HepG2 (cell line): ENCODE measurements at regions not wholly inside any gene's neighbourhood (a gene's known extent, or its start where the extent isn't known, plus 50 kb on each side); places are given as distances from the start of the nearest gene placed in this dataset.

ENCODE experiments used
- ATAC-seq: fragments of 200-7000 bp; cut with Tn5 transposase; 3 replicates; pipeline ENCODE4 v1.9.1; 2020; ENCODE audit warnings: mild to moderate bottlenecking, moderate library complexity
- BruUV-seq: library from RNA; stranded (reverse); fragments of 400-500 nt; replicated peaks from 2 replicates; lab custom pipeline; 2021; lab: Mats Ljungman, UMichigan
- CTCF ChIA-PET: fragments of 300-600 bp; formaldehyde crosslinking; extraction: SDS; loops from one replicate; lab custom pipeline; 2021; ENCODE audit warnings: low total read pairs, inconsistent platforms, low intra/inter-chr PET ratio; lab: Yijun Ruan, JAX
- POLR2A ChIA-PET: fragments of 350-600 bp; sonication (Branson Sonifier 250); formaldehyde crosslinking; loops from one replicate; lab custom pipeline; 2020; ENCODE audit warnings: antibody characterized with exemption, inconsistent platforms; lab: Yijun Ruan, JAX
- DNase-seq: peaks from one replicate; pipeline ENCODE4 v3.0.0-alpha.2; 2015; ENCODE audit warnings: low spot score
- FAIRE-seq: peaks from 3 replicates; lab custom pipeline; 2011; peaks lifted over from hg19 to GRCh38; lab: Jason Lieb, UNC
- H2AFZ ChIP-seq: one replicate; pipeline ENCODE4 v1.6.1; 2011; ENCODE audit warnings: low read length, inconsistent platforms
- H3K27ac ChIP-seq: fragments of 300-600 bp; 3 replicates; pipeline ENCODE4 v1.8.0; 2011; ENCODE audit warnings: mixed run types, mild to moderate bottlenecking, mixed read lengths, low read length, inconsistent platforms; ENCODE audit not compliant: insufficient read depth; ENCODE audit errors: extremely low read length
- H3K27me3 ChIP-seq, 2 experiments: fragments of 200-600 bp in 1 of 2; 2 replicates in 1 of 2; 3 replicates in 1 of 2; pipeline versions ENCODE4 v1.6.0 to v1.8.0; 2011; ENCODE audit warnings: low read length in 2 of 2, mild to moderate bottlenecking in 2 of 2, moderate library complexity in 2 of 2, inconsistent platforms in 1 of 2; ENCODE audit not compliant: insufficient read depth in 2 of 2, control insufficient read depth in 1 of 2
- H3K36me3 ChIP-seq, 2 experiments: fragments of 200-600 bp in 1 of 2; replicated peaks in 1 of 2; 2 replicates in 1 of 2; 3 replicates in 1 of 2; pipeline versions ENCODE4 v1.5.1 to v1.8.0; 2011; ENCODE audit warnings: low read length in 2 of 2, inconsistent platforms in 1 of 2; ENCODE audit not compliant: insufficient read depth in 2 of 2, control insufficient read depth in 1 of 2
- H3K4me1 ChIP-seq: 2 replicates; pipeline ENCODE4 v1.5.1; 2012; ENCODE audit warnings: low read length, inconsistent platforms; ENCODE audit not compliant: insufficient read depth
- H3K4me2 ChIP-seq: 2 replicates; pipeline ENCODE4 v1.6.0; 2011; ENCODE audit warnings: low read depth, low read length, inconsistent platforms
- H3K4me3 ChIP-seq, 3 experiments: fragments of 200-600 bp in 1 of 3; sonication (generic), shearing (Covaris generic) in 1 of 3; replicated peaks in 1 of 3; 2 replicates each; pipeline ENCODE4 v1.5.1; 2011 to 2016; ENCODE audit warnings: low read length in 3 of 3, inconsistent platforms in 2 of 3, low read depth in 2 of 3, mild to moderate bottlenecking in 2 of 3, control low read depth in 1 of 3, mixed read lengths in 1 of 3; ENCODE audit not compliant: insufficient read depth in 1 of 3
- H3K79me2 ChIP-seq: one replicate; pipeline ENCODE4 v1.6.1; 2011; ENCODE audit warnings: low read length, inconsistent platforms; ENCODE audit not compliant: insufficient read depth
- H3K9ac ChIP-seq: 2 replicates; pipeline ENCODE4 v1.6.0; 2011; ENCODE audit warnings: mild to moderate bottlenecking, low read depth, low read length, inconsistent platforms; ENCODE audit not compliant: insufficient read depth
- H3K9me3 ChIP-seq: 2 replicates; pipeline ENCODE4 v1.5.1; 2012; ENCODE audit warnings: mild to moderate bottlenecking, low read length
- H4K20me1 ChIP-seq: 2 replicates; pipeline ENCODE4 v1.6.0; 2011; ENCODE audit warnings: inconsistent platforms, mild to moderate bottlenecking, low read length, moderate library complexity; ENCODE audit not compliant: insufficient read depth
- AHDC1 ChIP-seq: sonication (generic); formaldehyde crosslinking; IDR thresholded peaks from 2 replicates; pipeline ENCODE4 v1.5.1; 2020; ENCODE audit warnings: mild to moderate bottlenecking, missing genetic modification reagents, borderline replicate concordance
- ARNT2 ChIP-seq: sonication (generic); formaldehyde crosslinking; IDR thresholded peaks from 2 replicates; pipeline ENCODE4 v1.8.0; 2022; ENCODE audit warnings: mild to moderate bottlenecking, low read depth, missing genetic modification reagents, moderate library complexity
- CBX1 ChIP-seq: IDR thresholded peaks from one replicate; pipeline ENCODE4 v1.6.1; 2016; ENCODE audit warnings: antibody characterized with exemption, low read depth
- HIVEP1 ChIP-seq: sonication (generic); formaldehyde crosslinking; IDR thresholded peaks from 2 replicates; pipeline ENCODE4 v1.4.0; 2020; ENCODE audit warnings: mild to moderate bottlenecking, missing genetic modification reagents
- MED8 ChIP-seq: sonication (generic); formaldehyde crosslinking; IDR thresholded peaks from 2 replicates; pipeline ENCODE4 v1.8.1; 2023; ENCODE audit warnings: mild to moderate bottlenecking, missing genetic modification reagents; ENCODE audit not compliant: insufficient replicate concordance
- MLLT10 ChIP-seq: sonication (generic); formaldehyde crosslinking; IDR thresholded peaks from 2 replicates; pipeline ENCODE4 v1.4.0; 2020; ENCODE audit warnings: missing genetic modification reagents
- PATZ1 ChIP-seq: sonication (generic); formaldehyde crosslinking; IDR thresholded peaks from 2 replicates; pipeline ENCODE4 v1.4.0; 2020; ENCODE audit warnings: missing genetic modification reagents
- TRAFD1 ChIP-seq: sonication (generic); formaldehyde crosslinking; IDR thresholded peaks from 2 replicates; pipeline ENCODE4 v1.5.1; 2020; ENCODE audit warnings: missing genetic modification reagents, mild to moderate bottlenecking, borderline replicate concordance
- ZFP36 ChIP-seq: fragments of 150-350 bp; IDR thresholded peaks from 2 replicates; pipeline ENCODE4 v1.6.1; 2018; ENCODE audit warnings: borderline replicate concordance, low read length, low read depth; ENCODE audit not compliant: partially characterized antibody
- ZNF234 ChIP-seq: sonication (generic); formaldehyde crosslinking; conservative IDR thresholded peaks from 2 replicates; pipeline ENCODE4 v1.5.1; 2020; ENCODE audit warnings: mild to moderate bottlenecking, missing genetic modification reagents
- ZNF468 ChIP-seq: sonication (generic); formaldehyde crosslinking; IDR thresholded peaks from 2 replicates; pipeline ENCODE4 v1.8.0; 2022; ENCODE audit warnings: mild to moderate bottlenecking, moderate library complexity, missing genetic modification reagents
- ZNF510 ChIP-seq: sonication (generic); formaldehyde crosslinking; IDR thresholded peaks from 2 replicates; pipeline ENCODE4 v1.4.0; 2020; ENCODE audit warnings: low read depth, mild to moderate bottlenecking, missing genetic modification reagents
- ZNF513 ChIP-seq: sonication (generic); formaldehyde crosslinking; conservative IDR thresholded peaks from 2 replicates; pipeline ENCODE4 v1.5.0; 2020; ENCODE audit warnings: missing genetic modification reagents
- in situ Hi-C: cut with HindIII; loops from 2 replicates; pipeline ENCODE4 v1.10.0; 2017; ENCODE audit warnings: low pct_unique_long_range_greater_than_20kb; ENCODE audit not compliant: extremely low pct_ligation_motif_present
- intact Hi-C: fragments of 100-400 bp; cut with micrococcal nuclease; formaldehyde crosslinking; loops from one replicate; pipeline ENCODE4 v1.10.0; 2022; ENCODE audit not compliant: unreplicated experiment

GRCh38 chr21:28444111-28444510 lies 548.6 kb downstream of the LTN1 start (continued):
- TF ChIP-seq ZNF513 (CRISPR knock-in tag) (no peak), ZFP36 (no peak), ZNF468 (CRISPR knock-in tag) (no peak)

- intact Hi-C loops (no loop called here), in situ Hi-C loops (no loop called here)
- ChIA-PET POLR2A (no interaction called here), CTCF (no interaction called here)
- H3K4me2 ChIP-seq, result no peak overlapping the region
- H3K36me3 ChIP-seq, result no peaks in the 10 kb centered on the region
- peaks cover 81% of the 10 kb centered on the region for H3K9me3 ChIP-seq
- ATAC-seq (no peak), FAIRE-seq (no peak), DNase-seq (no peak)
- H3K27me3 ChIP-seq, result no peaks in the 10 kb centered on the region
- no peak overlapping the region for H3K9ac ChIP-seq
- no peak overlapping the region for H3K27ac ChIP-seq
- H4K20me1 ChIP-seq, result no peaks in the 10 kb centered on the region
- BruUV-seq, result no TSS peak
- no peak overlapping the region for H2AFZ ChIP-seq
- no peaks in the 10 kb centered on the region for H3K4me1 ChIP-seq
- H3K4me3 ChIP-seq, result no peak overlapping the region
- H3K79me2 ChIP-seq, result no peaks in the 10 kb centered on the region
- TF ChIP-seq HIVEP1 (CRISPR knock-in tag), result no peak
- no peak for TF ChIP-seq ARNT2 (CRISPR knock-in tag)
- TF ChIP-seq PATZ1 (CRISPR knock-in tag), result no peak
- TF ChIP-seq TRAFD1 (CRISPR knock-in tag), result no peak
- no peak for TF ChIP-seq ZNF510
- no peak for TF ChIP-seq CBX1
- TF ChIP-seq MED8, result no peak
- TF ChIP-seq MLLT10 (CRISPR knock-in tag), result no peak
- no peak for TF ChIP-seq AHDC1 (CRISPR knock-in tag)
- TF ChIP-seq ZNF234 (CRISPR knock-in tag), result no peak
These were observed 550.1 kb downstream of the LTN1 start for GRCh38 chr21:28442624-28443023.
